IMR-90 (cell line): ENCODE measurements at regions not wholly inside any gene's neighbourhood (a gene's known extent, or its start where the extent isn't known, plus 50 kb on each side); places are given as distances from the start of the nearest gene placed in this dataset.

ENCODE experiments used
- ATAC-seq: fragments of 200-7000 bp; cut with Tn5 transposase; 2 replicates; pipeline ENCODE4 v1.9.1; 2020; ENCODE audit warnings: low read depth, mild to moderate bottlenecking, moderate library complexity
- BruUV-seq: library from RNA; stranded (reverse); fragments of 400-500 nt; replicated peaks from 2 replicates; lab custom pipeline; 2021; lab: Mats Ljungman, UMichigan
- CTCF ChIA-PET: fragments of 300-600 bp; formaldehyde crosslinking; extraction: SDS; loops from one replicate; lab custom pipeline; 2021; ENCODE audit warnings: antibody characterized with exemption; lab: Yijun Ruan, JAX
- POLR2A ChIA-PET: fragments of 300-600 bp; sonication (Branson Sonifier 250); formaldehyde crosslinking; loops from one replicate; lab custom pipeline; 2022; ENCODE audit warnings: antibody characterized with exemption; ENCODE audit not compliant: unreplicated experiment; lab: Charles Lee
- DNase-seq: peaks from one replicate; pipeline ENCODE4 v3.0.0; 2013
- H2AFZ ChIP-seq: replicated peaks from 2 replicates; pipeline ENCODE3; 2013; ENCODE audit warnings: low read length, mild to moderate bottlenecking; ENCODE audit not compliant: poor library complexity
- H2AK5ac ChIP-seq: 2 replicates; pipeline ENCODE4 v1.6.1; 2013; ENCODE audit warnings: low read depth, low read length, inconsistent platforms
- H2AK9ac ChIP-seq: replicated peaks from 2 replicates; pipeline ENCODE3; 2013; ENCODE audit warnings: mild to moderate bottlenecking, low read depth, low read length, moderate library complexity; ENCODE audit not compliant: poor library complexity
- H2BK120ac ChIP-seq: 2 replicates; pipeline ENCODE4 v1.6.1; 2013; ENCODE audit warnings: low read depth, low read length, inconsistent platforms
- H2BK15ac ChIP-seq: 3 replicates; pipeline ENCODE4 v1.6.1; 2013; ENCODE audit warnings: low read depth, low read length, inconsistent platforms
- H2BK20ac ChIP-seq: 2 replicates; pipeline ENCODE4 v1.6.1; 2013; ENCODE audit warnings: low read depth, mild to moderate bottlenecking, inconsistent platforms, low read length, moderate library complexity
- H2BK5ac ChIP-seq: 2 replicates; pipeline ENCODE4 v1.6.1; 2013; ENCODE audit warnings: mild to moderate bottlenecking, low read depth, low read length, inconsistent platforms; ENCODE audit not compliant: poor library complexity, severe bottlenecking
- H3K14ac ChIP-seq: replicated peaks from 2 replicates; pipeline ENCODE4 v1.6.1; 2013; ENCODE audit warnings: low read depth, low read length, inconsistent platforms
- H3K18ac ChIP-seq: 2 replicates; pipeline ENCODE4 v1.6.1; 2013; ENCODE audit warnings: low read depth, low read length, control low read depth
- H3K23ac ChIP-seq: 2 replicates; pipeline ENCODE4 v1.6.1; 2013; ENCODE audit warnings: low read depth, low read length, inconsistent platforms
- H3K27ac ChIP-seq: 2 replicates; pipeline ENCODE4 v1.5.1; 2013; ENCODE audit warnings: mild to moderate bottlenecking, control low read depth, low read length; ENCODE audit not compliant: insufficient read depth
- H3K27me3 ChIP-seq: 2 replicates; pipeline ENCODE4 v1.6.1; 2013; ENCODE audit warnings: low read length; ENCODE audit not compliant: control insufficient read depth, insufficient read depth
- H3K36me3 ChIP-seq: 2 replicates; pipeline ENCODE4 v1.6.1; 2013; ENCODE audit warnings: low read length, mixed read lengths; ENCODE audit not compliant: control insufficient read depth, insufficient read depth
- H3K4ac ChIP-seq: 2 replicates; pipeline ENCODE4 v1.6.1; 2013; ENCODE audit warnings: low read depth, low read length, inconsistent platforms
- H3K4me1 ChIP-seq: 2 replicates; pipeline ENCODE4 v1.6.1; 2013; ENCODE audit warnings: low read length, mixed read lengths; ENCODE audit not compliant: control insufficient read depth, insufficient read depth
- H3K4me2 ChIP-seq: 2 replicates; pipeline ENCODE4 v1.6.1; 2013; ENCODE audit warnings: low read depth, mild to moderate bottlenecking, control low read depth, low read length, moderate library complexity
- H3K4me3 ChIP-seq: 2 replicates; pipeline ENCODE4 v1.5.1; 2013; ENCODE audit warnings: low read depth, mild to moderate bottlenecking, control low read depth, low read length, moderate library complexity; ENCODE audit not compliant: insufficient read depth
- H3K56ac ChIP-seq: 2 replicates; pipeline ENCODE4 v1.6.1; 2013; ENCODE audit warnings: low read length, inconsistent platforms; ENCODE audit not compliant: insufficient read depth; ENCODE audit errors: extremely low read depth
- H3K79me1 ChIP-seq, 2 experiments: 2 replicates each; pipeline ENCODE4 v1.6.1; 2013; ENCODE audit warnings: low read length in 2 of 2, inconsistent platforms in 1 of 2, low read depth in 1 of 2
- H3K9ac ChIP-seq: 2 replicates; pipeline ENCODE4 v1.6.1; 2013; ENCODE audit warnings: low read depth, low read length, control low read depth
- H3K9me1 ChIP-seq: 2 replicates; pipeline ENCODE4 v1.6.1; 2013; ENCODE audit warnings: low read length, inconsistent platforms; ENCODE audit not compliant: insufficient read depth
- H3K9me3 ChIP-seq: 2 replicates; pipeline ENCODE4 v1.6.1; 2013; ENCODE audit warnings: low read length; ENCODE audit not compliant: control insufficient read depth, insufficient read depth
- H4K20me1 ChIP-seq: 2 replicates; pipeline ENCODE4 v1.6.1; 2013; ENCODE audit warnings: low read length, inconsistent platforms; ENCODE audit not compliant: insufficient read depth
- H4K5ac ChIP-seq: 2 replicates; pipeline ENCODE4 v1.6.1; 2013; ENCODE audit warnings: mild to moderate bottlenecking, low read depth, low read length, control low read depth
- H4K8ac ChIP-seq, 2 experiments: 2 replicates each; pipeline ENCODE4 v1.6.1; 2013; ENCODE audit warnings: low read depth in 2 of 2, low read length in 2 of 2, control low read depth in 1 of 2, inconsistent platforms in 1 of 2
- H4K91ac ChIP-seq: 2 replicates; pipeline ENCODE4 v1.6.1; 2013; ENCODE audit warnings: low read depth, low read length, inconsistent platforms; ENCODE audit not compliant: insufficient read depth
- BHLHE40 ChIP-seq: fragments of 150-350 bp; IDR thresholded peaks from 2 replicates; pipeline ENCODE4 v1.6.1; 2016; ENCODE audit warnings: mild to moderate bottlenecking, low read depth, low read length
- CEBPB ChIP-seq: IDR thresholded peaks from 2 replicates; pipeline ENCODE4 v1.6.1; 2012; ENCODE audit warnings: low read depth, low read length, improper control_type of control experiment
- MAFK ChIP-seq: IDR thresholded peaks from 2 replicates; pipeline ENCODE4 v1.6.1; 2012; ENCODE audit warnings: low read depth, low read length, improper control_type of control experiment
- MAZ ChIP-seq: IDR thresholded peaks from 2 replicates; pipeline ENCODE4 v1.6.1; 2012; ENCODE audit warnings: low read depth, mild to moderate bottlenecking, low read length, improper control_type of control experiment, moderate library complexity, borderline replicate concordance
- NFE2L2 ChIP-seq: fragments of 150-350 bp; IDR thresholded peaks from 2 replicates; pipeline ENCODE4 v1.6.1; 2016; ENCODE audit warnings: low read depth, mild to moderate bottlenecking, low read length
- POLR2A ChIP-seq: IDR thresholded peaks from 2 replicates; pipeline ENCODE4 v1.6.1; 2012; ENCODE audit warnings: mild to moderate bottlenecking, low read depth, low read length
- RAD21 ChIP-seq: IDR thresholded peaks from 2 replicates; pipeline ENCODE4 v1.6.1; 2012; ENCODE audit warnings: low read length, improper control_type of control experiment
- RCOR1 ChIP-seq: IDR thresholded peaks from 2 replicates; pipeline ENCODE4 v1.6.1; 2012; ENCODE audit warnings: mild to moderate bottlenecking, low read length, improper control_type of control experiment; ENCODE audit not compliant: insufficient replicate concordance
- RFX5 ChIP-seq: IDR thresholded peaks from 2 replicates; pipeline ENCODE4 v1.8.0; 2012; ENCODE audit warnings: low read depth, mild to moderate bottlenecking, low read length, moderate library complexity
- WGBS, 2 experiments: methylation state at CpG; one replicate each; pipeline versions ENCODE4 v1.1.5 to v1.1.7; 2013; ENCODE audit warnings: missing lambda C conversion rate in 2 of 2; ENCODE audit not compliant: insufficient read length in 1 of 2; ENCODE audit errors: extremely low coverage in 2 of 2; 5-methylcytosine and 5-hydroxymethylcytosine counted together
- dilution Hi-C: fragments of 300-500 bp; cut with HindIII; formaldehyde crosslinking; loops from one replicate; pipeline ENCODE4 v1.14.3; 2018; ENCODE audit warnings: low sequenced_read_pairs; ENCODE audit not compliant: unreplicated experiment
- in situ Hi-C: fragments of 300-500 bp; cut with MboI; formaldehyde crosslinking; loops from 3 replicates; pipeline ENCODE4 v1.14.3; 2019; ENCODE audit warnings: low sequenced_read_pairs, inconsistent platforms, mixed read lengths
- intact Hi-C: fragments of 100-400 bp; cut with micrococcal nuclease; formaldehyde crosslinking; loops from 2 replicates; pipeline ENCODE4 v1.10.0; 2022
- TF ChIP-seq, protein P1 (sequence below): conservative IDR thresholded peaks from 2 replicates; pipeline ENCODE4 v1.5.1; 2012; ENCODE audit warnings: mild to moderate bottlenecking, low read depth, low read length, improper control_type of control experiment
- TF ChIP-seq, protein P2 (sequence below): fragments of 150-350 bp; IDR thresholded peaks from 2 replicates; pipeline ENCODE4 v1.6.1; 2017; ENCODE audit warnings: mild to moderate bottlenecking, antibody characterized with exemption, low read length, low read depth

DNA sequence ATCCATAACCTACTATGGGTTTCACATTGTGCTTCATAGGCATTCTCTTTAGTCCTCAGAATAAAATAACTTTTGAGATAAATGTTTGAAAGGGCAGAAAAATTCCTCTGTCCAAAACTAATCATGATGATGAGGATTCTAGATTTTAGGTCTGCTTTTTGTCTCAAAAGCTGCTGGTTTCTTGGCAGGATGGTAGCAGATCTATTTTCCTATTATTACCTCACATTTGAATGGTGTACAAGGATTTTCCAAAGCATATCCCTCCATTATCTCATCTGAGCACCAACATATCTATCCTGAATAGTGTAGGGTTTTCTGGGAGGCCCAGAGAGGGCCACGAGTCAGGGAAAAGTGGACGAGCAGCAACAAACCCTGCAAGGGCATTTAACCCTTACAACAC is 201.9 kb downstream of the PLPP3 start:
- intact Hi-C loops (loop anchor here (5.0 kb wide), 1 partner anchor 200 kb away; the partner anchor contains the start of gene PLPP3), dilution Hi-C loops (no loop called here), in situ Hi-C loops (no loop called here)
- Histone ChIP-seq H2BK15ac (no peak overlapping the region), H4K5ac (no peak overlapping the region), H3K36me3 (no peaks in the 10 kb centered on the region), H3K27me3 (peaks cover 4% of the 10 kb centered on the region; the same call in 1 of the 2 replicates), H2BK120ac (no peak overlapping the region), H3K79me1 (no peaks in the 10 kb centered on the region), H2AFZ (no peak overlapping the region), H3K9me3 (no peaks in the 10 kb centered on the region), H3K23ac (no peak overlapping the region), H3K18ac (no peak overlapping the region), H2AK9ac (no peak overlapping the region), H3K9ac (no peak overlapping the region), H2AK5ac (no peak overlapping the region), H3K27ac (no peak overlapping the region), H3K4me1 (peaks cover 16% of the 10 kb centered on the region), H3K4me2 (no peak overlapping the region), H2BK20ac (no peak overlapping the region), H3K9me1 (peaks cover 6% of the 10 kb centered on the region), H3K56ac (no peak overlapping the region), H3K4ac (no peak overlapping the region), H2BK5ac (no peak overlapping the region), H3K4me3 (no peak overlapping the region), H4K8ac (no peak overlapping the region), H4K91ac (no peak overlapping the region), H4K20me1 (no peaks in the 10 kb centered on the region), H3K14ac (no peak overlapping the region)
- ATAC-seq (no peak), DNase-seq (no peak)
- BruUV-seq = no TSS peak
- POLR2A ChIA-PET = no interaction called here
- CTCF ChIA-PET = interaction anchor here (1.7 kb wide), 1 partner anchor 16 kb away, joined by 4 read pairs; no protein-coding TSS in a partner anchor
- TF ChIP-seq NFE2L2 (no peak), RFX5 (no peak), MAFK (no peak), RCOR1 (no peak), RAD21 (no peak), CEBPB (no peak), BHLHE40 (no peak), MAZ (no peak), POLR2A (no peak)
- TF ChIP-seq, protein P1, sequence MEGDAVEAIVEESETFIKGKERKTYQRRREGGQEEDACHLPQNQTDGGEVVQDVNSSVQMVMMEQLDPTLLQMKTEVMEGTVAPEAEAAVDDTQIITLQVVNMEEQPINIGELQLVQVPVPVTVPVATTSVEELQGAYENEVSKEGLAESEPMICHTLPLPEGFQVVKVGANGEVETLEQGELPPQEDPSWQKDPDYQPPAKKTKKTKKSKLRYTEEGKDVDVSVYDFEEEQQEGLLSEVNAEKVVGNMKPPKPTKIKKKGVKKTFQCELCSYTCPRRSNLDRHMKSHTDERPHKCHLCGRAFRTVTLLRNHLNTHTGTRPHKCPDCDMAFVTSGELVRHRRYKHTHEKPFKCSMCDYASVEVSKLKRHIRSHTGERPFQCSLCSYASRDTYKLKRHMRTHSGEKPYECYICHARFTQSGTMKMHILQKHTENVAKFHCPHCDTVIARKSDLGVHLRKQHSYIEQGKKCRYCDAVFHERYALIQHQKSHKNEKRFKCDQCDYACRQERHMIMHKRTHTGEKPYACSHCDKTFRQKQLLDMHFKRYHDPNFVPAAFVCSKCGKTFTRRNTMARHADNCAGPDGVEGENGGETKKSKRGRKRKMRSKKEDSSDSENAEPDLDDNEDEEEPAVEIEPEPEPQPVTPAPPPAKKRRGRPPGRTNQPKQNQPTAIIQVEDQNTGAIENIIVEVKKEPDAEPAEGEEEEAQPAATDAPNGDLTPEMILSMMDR = no peak
- TF ChIP-seq, protein P2, sequence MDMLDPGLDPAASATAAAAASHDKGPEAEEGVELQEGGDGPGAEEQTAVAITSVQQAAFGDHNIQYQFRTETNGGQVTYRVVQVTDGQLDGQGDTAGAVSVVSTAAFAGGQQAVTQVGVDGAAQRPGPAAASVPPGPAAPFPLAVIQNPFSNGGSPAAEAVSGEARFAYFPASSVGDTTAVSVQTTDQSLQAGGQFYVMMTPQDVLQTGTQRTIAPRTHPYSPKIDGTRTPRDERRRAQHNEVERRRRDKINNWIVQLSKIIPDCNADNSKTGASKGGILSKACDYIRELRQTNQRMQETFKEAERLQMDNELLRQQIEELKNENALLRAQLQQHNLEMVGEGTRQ = no peak
- WGBS, 2 experiments = no CpG with 5 or more reads among the region's 2 CpGs
